HUES64 (cell line): ENCODE measurements at regions not wholly inside any gene's neighbourhood (a gene's known extent, or its start where the extent isn't known, plus 50 kb on each side); places are given as distances from the start of the nearest gene placed in this dataset.

Experiments
- H3K27ac ChIP-seq: 2 replicates; pipeline ENCODE4 v1.7.0; 2013; ENCODE audit warnings: low read depth, low read length, inconsistent platforms
- H3K27me3 ChIP-seq: 2 replicates; pipeline ENCODE4 v1.6.1; 2013; ENCODE audit warnings: mild to moderate bottlenecking, low read length; ENCODE audit not compliant: insufficient read depth
- H3K36me3 ChIP-seq: 2 replicates; pipeline ENCODE4 v1.6.1; 2013; ENCODE audit warnings: mild to moderate bottlenecking, low read length; ENCODE audit not compliant: insufficient read depth
- H3K4me1 ChIP-seq: 2 replicates; pipeline ENCODE4 v1.6.1; 2013; ENCODE audit warnings: mild to moderate bottlenecking, low read length, moderate library complexity; ENCODE audit not compliant: insufficient read depth
- H3K4me3 ChIP-seq: 2 replicates; pipeline ENCODE4 v1.5.1; 2013; ENCODE audit warnings: mild to moderate bottlenecking, low read length, moderate library complexity
- H3K9ac ChIP-seq: 2 replicates; pipeline ENCODE4 v1.6.1; 2013; ENCODE audit warnings: mild to moderate bottlenecking, low read depth, low read length
- H3K9me3 ChIP-seq: 2 replicates; pipeline ENCODE4 v1.6.1; 2013; ENCODE audit warnings: low read depth, low read length; ENCODE audit not compliant: insufficient read depth
- WGBS: fragments of 150-250, 120-280 bp; methylation state at CpG from one replicate; pipeline ENCODE4 v1.1.7; 2013; ENCODE audit warnings: missing lambda C conversion rate; 5-methylcytosine and 5-hydroxymethylcytosine counted together

DNA sequence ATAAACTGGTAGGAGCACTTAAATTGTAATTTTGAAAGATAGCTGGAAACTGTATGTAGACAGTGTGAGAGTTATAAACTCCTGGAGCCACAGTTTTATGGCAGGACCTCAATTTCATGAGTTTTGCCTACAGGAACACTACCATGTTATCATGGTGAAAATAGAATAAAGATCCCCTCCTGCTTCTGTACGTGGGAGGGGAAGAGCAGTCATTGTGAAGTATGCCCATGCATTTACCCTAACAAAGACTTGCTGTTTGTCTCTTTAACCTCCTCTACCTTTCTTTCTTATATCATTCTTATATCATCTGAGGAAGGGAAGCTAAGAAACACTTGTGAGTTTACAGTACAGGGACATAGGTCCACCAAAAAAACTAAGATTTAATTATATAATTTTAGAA lies 327.0 kb downstream of the PCDH10 start:
- Histone ChIP-seq H3K27me3 (no peaks in the 10 kb centered on the region), H3K36me3 (no peaks in the 10 kb centered on the region), H3K9me3 (no peaks in the 10 kb centered on the region), H3K4me3 (no peak overlapping the region), H3K4me1 (peaks cover 28% of the 10 kb centered on the region), H3K9ac (no peak overlapping the region), H3K27ac (peak overlapping the region; percentile 80)
- WGBS: no CpG with 5 or more reads among the region's 1 CpG

GRCh38 chr4:133474501-133474900 lies 325.4 kb downstream of the PCDH10 start:
- Histone ChIP-seq H3K9ac (no peak overlapping the region), H3K4me3 (no peak overlapping the region), H3K36me3 (no peaks in the 10 kb centered on the region), H3K27ac (peak overlapping the region; percentile 59; the same call in 1 of the 2 replicates), H3K9me3 (no peaks in the 10 kb centered on the region), H3K4me1 (peaks cover 28% of the 10 kb centered on the region), H3K27me3 (no peaks in the 10 kb centered on the region)
- WGBS: 0% methylated on average over 1 of the region's 2 CpGs

DNA sequence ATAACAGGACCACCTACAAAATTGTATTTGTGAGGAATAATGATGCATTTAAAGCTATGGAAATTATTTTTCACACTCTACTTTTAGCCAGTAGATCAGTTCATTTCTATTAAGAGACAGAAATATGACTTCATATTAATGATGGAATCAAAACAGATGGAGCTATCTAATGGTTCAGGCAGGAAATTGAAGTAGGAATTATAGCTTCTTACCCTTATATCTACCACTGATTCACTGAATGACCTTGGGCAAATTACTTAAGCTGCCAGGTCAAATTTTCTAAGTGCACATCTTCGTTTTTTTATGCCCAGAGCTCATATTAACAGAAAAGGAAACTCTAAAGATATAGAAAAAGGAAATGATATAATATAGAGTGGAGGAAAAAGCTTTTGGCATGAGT lies 323.1 kb downstream of the PCDH10 start:
- WGBS: 63% methylated on average over 1 of the region's 1 CpG

DNA sequence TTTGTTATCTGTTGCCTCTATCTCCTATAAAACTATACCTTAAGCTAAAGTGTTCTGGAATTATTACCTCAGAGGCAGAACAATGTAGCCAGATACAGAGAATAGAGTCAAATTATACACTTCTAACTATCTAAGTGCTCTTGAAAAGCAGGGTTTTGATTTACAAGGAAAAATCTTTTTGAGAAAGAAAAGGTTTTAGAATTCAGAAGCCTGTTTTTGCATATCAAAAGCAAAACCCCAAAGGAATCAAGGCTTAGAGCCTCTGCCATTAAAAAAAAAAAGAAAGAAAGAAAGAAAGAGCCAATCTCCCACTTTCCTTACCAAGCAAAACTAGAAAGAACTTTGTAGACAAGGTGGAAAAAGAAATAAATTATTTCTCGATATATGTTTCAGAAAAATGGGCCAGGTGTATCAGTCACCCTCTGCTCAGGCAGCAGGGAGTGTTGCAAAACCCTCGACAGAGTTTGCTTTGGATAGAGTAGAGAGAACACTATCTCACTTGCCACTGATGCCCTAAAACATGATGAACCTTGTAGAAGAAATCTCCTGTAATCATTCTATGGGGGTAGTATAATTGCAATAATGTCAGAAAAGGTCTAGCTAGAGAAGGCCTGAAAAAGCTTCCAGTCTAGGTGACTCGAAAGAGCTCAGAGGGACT lies 318.3 kb downstream of the PCDH10 start:
- Histone ChIP-seq H3K4me3 (no peak overlapping the region), H3K9ac (no peak overlapping the region), H3K4me1 (peaks cover 22% of the 10 kb centered on the region), H3K9me3 (no peaks in the 10 kb centered on the region), H3K27me3 (no peaks in the 10 kb centered on the region; the same call in 1 of the 2 replicates), H3K27ac (no peak overlapping the region; the same call in 1 of the 2 replicates), H3K36me3 (no peaks in the 10 kb centered on the region)
- 59% methylated on average over 3 of the region's 3 CpGs for WGBS

More for the DNA sequence above, 323.1 kb downstream of the PCDH10 start:
- no peaks in the 10 kb centered on the region for H3K36me3 ChIP-seq
- no peak overlapping the region for H3K4me3 ChIP-seq
- H3K27ac ChIP-seq: no peak overlapping the region
- no peaks in the 10 kb centered on the region for H3K9me3 ChIP-seq
- no peak overlapping the region for H3K9ac ChIP-seq
- no peaks in the 10 kb centered on the region; the same call in 1 of the 2 replicates for H3K27me3 ChIP-seq
- peaks cover 40% of the 10 kb centered on the region for H3K4me1 ChIP-seq

- H3K4me1 ChIP-seq: peaks cover 22% of the 10 kb centered on the region
- no peaks in the 10 kb centered on the region for H3K36me3 ChIP-seq
- H3K9ac ChIP-seq: no peak overlapping the region
- no peak overlapping the region for H3K4me3 ChIP-seq
- H3K9me3 ChIP-seq: no peaks in the 10 kb centered on the region
- WGBS: 89% methylated on average over 4 of the region's 4 CpGs
- H3K27ac ChIP-seq: no peak overlapping the region
- H3K27me3 ChIP-seq: no peaks in the 10 kb centered on the region; the same call in 1 of the 2 replicates
These were observed 315.9 kb downstream of the PCDH10 start for GRCh38 chr4:133465022-133465421.

DNA sequence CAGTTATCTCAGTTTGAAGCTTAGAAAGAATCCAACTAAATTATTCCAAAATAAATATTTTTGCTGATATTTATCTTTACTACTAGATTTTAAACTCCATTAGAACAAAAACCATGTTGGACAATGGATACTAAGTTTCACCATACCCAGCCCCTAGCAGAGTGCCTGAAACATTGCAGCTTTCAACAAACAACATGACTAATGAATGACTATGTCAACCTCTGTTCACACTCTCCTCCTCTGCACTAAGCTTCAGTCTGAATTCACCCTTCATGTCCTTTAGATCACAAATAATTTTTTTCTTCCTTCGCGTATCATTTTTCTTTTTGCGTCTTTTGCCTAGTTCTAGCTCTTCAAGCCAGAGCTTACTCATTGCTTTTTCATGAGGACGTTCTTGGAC lies 315.2 kb downstream of the PCDH10 start:
- WGBS: 94% methylated on average over 4 of the region's 4 CpGs
- Histone ChIP-seq H3K27ac (no peak overlapping the region), H3K27me3 (no peaks in the 10 kb centered on the region; the same call in 1 of the 2 replicates), H3K9me3 (no peaks in the 10 kb centered on the region), H3K36me3 (no peaks in the 10 kb centered on the region), H3K9ac (no peak overlapping the region), H3K4me3 (no peak overlapping the region), H3K4me1 (peaks cover 22% of the 10 kb centered on the region)

DNA sequence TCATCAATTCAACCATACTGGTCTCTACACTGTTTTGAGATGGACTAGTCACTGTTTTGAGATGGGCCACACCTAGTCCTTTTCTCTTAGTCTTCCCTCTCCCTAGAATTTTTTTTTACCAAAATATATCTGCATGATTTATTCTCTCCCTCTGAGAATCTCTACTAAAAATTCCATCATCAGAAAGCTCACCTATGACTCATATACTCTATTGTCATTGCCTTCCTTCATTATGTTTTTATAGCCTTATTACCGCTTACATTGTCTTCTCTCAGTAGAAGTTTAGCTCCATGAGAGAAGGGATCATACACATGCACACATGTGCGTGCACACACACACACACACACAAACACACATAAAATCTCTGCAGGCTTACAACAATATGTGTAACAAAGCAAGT lies 303.6 kb downstream of the PCDH10 start:
- 100% methylated on average over 1 of the region's 2 CpGs for WGBS
- Histone ChIP-seq H3K27me3 (no peaks in the 10 kb centered on the region), H3K9ac (no peak overlapping the region), H3K36me3 (no peaks in the 10 kb centered on the region), H3K4me3 (no peak overlapping the region), H3K4me1 (no peaks in the 10 kb centered on the region), H3K27ac (no peak overlapping the region), H3K9me3 (no peaks in the 10 kb centered on the region)

GRCh38 chr4:133450813-133451212 lies 301.7 kb downstream of the PCDH10 start:
- no peaks in the 10 kb centered on the region for H3K36me3 ChIP-seq
- WGBS: 96% methylated on average over 17 of the region's 17 CpGs
- no peaks in the 10 kb centered on the region for H3K4me1 ChIP-seq
- H3K9ac ChIP-seq: no peak overlapping the region
- no peak overlapping the region for H3K4me3 ChIP-seq
- no peak overlapping the region for H3K27ac ChIP-seq
- no peaks in the 10 kb centered on the region for H3K27me3 ChIP-seq
- no peaks in the 10 kb centered on the region for H3K9me3 ChIP-seq

- Histone ChIP-seq H3K27ac (no peak overlapping the region), H3K4me1 (no peaks in the 10 kb centered on the region), H3K27me3 (no peaks in the 10 kb centered on the region), H3K9ac (no peak overlapping the region), H3K9me3 (no peaks in the 10 kb centered on the region), H3K4me3 (no peak overlapping the region), H3K36me3 (no peaks in the 10 kb centered on the region)
These were observed 291.3 kb downstream of the PCDH10 start for GRCh38 chr4:133440404-133440803.

- no peak overlapping the region for H3K9ac ChIP-seq
- no peaks in the 10 kb centered on the region for H3K9me3 ChIP-seq
- H3K36me3 ChIP-seq: no peaks in the 10 kb centered on the region
- H3K4me3 ChIP-seq: no peak overlapping the region
- H3K27me3 ChIP-seq: no peaks in the 10 kb centered on the region
- 96% methylated on average over 2 of the region's 2 CpGs for WGBS
- no peaks in the 10 kb centered on the region for H3K4me1 ChIP-seq
- H3K27ac ChIP-seq: no peak overlapping the region
These were observed 290.7 kb downstream of the PCDH10 start for GRCh38 chr4:133439830-133440229.

DNA sequence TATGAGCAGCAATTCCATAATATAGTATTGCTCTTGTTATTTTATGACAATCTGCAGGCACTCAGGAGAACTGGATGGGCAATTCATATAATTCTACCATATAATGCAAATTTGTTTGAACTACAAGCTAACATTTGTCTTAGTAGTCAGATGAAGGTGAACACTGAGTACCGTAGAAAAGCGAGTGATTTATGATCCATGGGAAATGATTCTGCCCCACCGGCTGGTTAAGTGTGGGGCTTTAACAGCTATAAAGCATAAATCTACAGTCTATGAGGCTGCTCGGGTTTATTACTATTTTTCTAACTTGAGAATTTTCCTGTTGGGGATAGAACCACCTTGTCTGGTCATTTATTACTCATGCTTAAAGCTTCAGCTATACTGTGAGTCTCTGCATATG lies 275.5 kb downstream of the PCDH10 start:
- Histone ChIP-seq H3K4me1 (no peaks in the 10 kb centered on the region), H3K9ac (no peak overlapping the region), H3K4me3 (no peak overlapping the region), H3K27ac (no peak overlapping the region), H3K9me3 (no peaks in the 10 kb centered on the region), H3K27me3 (no peaks in the 10 kb centered on the region), H3K36me3 (no peaks in the 10 kb centered on the region)
- 95% methylated on average over 4 of the region's 4 CpGs for WGBS

DNA sequence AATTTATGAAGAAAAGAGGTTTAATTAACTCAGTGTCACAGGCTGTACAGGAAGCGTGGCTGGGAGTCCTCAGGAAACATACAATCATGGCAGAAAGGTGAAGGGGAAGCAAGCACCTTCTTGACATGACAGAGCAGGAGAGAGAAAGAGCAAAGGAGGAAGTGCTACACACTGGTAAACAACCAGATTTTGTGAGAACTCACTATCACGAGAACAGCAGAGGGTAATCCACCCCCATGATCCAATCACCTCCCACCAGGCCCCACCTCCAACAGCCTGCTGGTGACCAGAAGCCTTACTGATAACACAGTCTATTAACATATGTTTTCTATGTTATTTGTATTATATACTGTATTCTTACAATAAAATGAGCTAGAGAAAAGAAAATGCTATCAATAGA lies 254.8 kb downstream of the PCDH10 start:
- Histone ChIP-seq H3K9me3 (no peaks in the 10 kb centered on the region), H3K4me3 (no peak overlapping the region), H3K4me1 (no peaks in the 10 kb centered on the region), H3K36me3 (no peaks in the 10 kb centered on the region), H3K27ac (no peak overlapping the region), H3K27me3 (no peaks in the 10 kb centered on the region), H3K9ac (no peak overlapping the region)
- 82% methylated on average over 2 of the region's 2 CpGs for WGBS
